Nephron progenitor cell (in vitro differentiated cells): ENCODE measurements at regions not wholly inside any gene's neighbourhood (a gene's known extent, or its start where the extent isn't known, plus 50 kb on each side); places are given as distances from the start of the nearest gene placed in this dataset.

Source experiments
- DNase-seq: peaks from one replicate; pipeline ENCODE4 v3.0.0; 2021
- H3K27ac Mint-ChIP-seq: 2 replicates; pipeline ENCODE4 v1.8.0; 2021; ENCODE audit warnings: mild to moderate bottlenecking, moderate library complexity, mixed read lengths
- H3K27me3 Mint-ChIP-seq: 2 replicates; pipeline ENCODE4 v1.8.0; 2021; ENCODE audit warnings: mild to moderate bottlenecking, low read depth, mixed read lengths; ENCODE audit not compliant: poor library complexity
- H3K36me3 Mint-ChIP-seq: 2 replicates; pipeline ENCODE4 v1.8.0; 2021; ENCODE audit warnings: low read depth, mixed read lengths
- H3K4me1 Mint-ChIP-seq: 2 replicates; pipeline ENCODE4 v1.8.0; 2021; ENCODE audit warnings: mixed read lengths
- H3K4me3 Mint-ChIP-seq: 2 replicates; pipeline ENCODE4 v1.8.0; 2021; ENCODE audit warnings: mild to moderate bottlenecking, moderate library complexity, mixed read lengths
- H3K9me3 Mint-ChIP-seq: 2 replicates; pipeline ENCODE4 v1.8.0; 2021; ENCODE audit warnings: mild to moderate bottlenecking, moderate library complexity, mixed read lengths
- TF ChIP-seq, protein P1 (sequence below): fragments of 200-600 bp; sonication (generic); IDR thresholded peaks from 2 replicates; pipeline ENCODE4 v1.5.0; 2021; ENCODE audit warnings: antibody characterized with exemption

DNA sequence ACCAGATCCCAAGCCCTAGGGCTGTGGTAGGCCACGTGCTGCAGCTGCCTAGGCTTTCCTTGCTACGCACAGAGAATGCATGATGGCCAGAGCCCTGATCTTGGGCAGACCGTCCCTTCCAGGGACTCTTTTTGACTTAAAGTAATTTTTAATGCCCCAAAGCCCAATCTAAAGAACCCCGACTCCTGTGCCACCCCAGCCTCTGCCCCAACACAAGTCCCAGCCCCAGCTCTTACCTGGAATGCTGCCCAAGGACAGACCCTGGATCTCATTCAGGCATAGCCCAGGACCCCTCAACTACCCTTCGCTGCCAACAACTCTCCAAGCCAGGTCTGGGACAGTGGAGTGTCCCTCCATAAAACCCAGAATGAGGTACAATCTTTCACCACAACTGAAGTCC is 211.7 kb upstream of the B3GAT1 start:
- Mint-ChIP-seq H3K36me3 (no peaks in the 10 kb centered on the region), H3K9me3 (no peaks in the 10 kb centered on the region), H3K4me1 (peaks cover 12% of the 10 kb centered on the region), H3K27ac (no peak overlapping the region), H3K4me3 (no peak overlapping the region), H3K27me3 (peaks cover 38% of the 10 kb centered on the region)
- no peak for DNase-seq
- TF ChIP-seq, protein P1, sequence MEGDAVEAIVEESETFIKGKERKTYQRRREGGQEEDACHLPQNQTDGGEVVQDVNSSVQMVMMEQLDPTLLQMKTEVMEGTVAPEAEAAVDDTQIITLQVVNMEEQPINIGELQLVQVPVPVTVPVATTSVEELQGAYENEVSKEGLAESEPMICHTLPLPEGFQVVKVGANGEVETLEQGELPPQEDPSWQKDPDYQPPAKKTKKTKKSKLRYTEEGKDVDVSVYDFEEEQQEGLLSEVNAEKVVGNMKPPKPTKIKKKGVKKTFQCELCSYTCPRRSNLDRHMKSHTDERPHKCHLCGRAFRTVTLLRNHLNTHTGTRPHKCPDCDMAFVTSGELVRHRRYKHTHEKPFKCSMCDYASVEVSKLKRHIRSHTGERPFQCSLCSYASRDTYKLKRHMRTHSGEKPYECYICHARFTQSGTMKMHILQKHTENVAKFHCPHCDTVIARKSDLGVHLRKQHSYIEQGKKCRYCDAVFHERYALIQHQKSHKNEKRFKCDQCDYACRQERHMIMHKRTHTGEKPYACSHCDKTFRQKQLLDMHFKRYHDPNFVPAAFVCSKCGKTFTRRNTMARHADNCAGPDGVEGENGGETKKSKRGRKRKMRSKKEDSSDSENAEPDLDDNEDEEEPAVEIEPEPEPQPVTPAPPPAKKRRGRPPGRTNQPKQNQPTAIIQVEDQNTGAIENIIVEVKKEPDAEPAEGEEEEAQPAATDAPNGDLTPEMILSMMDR, result no peak

DNA sequence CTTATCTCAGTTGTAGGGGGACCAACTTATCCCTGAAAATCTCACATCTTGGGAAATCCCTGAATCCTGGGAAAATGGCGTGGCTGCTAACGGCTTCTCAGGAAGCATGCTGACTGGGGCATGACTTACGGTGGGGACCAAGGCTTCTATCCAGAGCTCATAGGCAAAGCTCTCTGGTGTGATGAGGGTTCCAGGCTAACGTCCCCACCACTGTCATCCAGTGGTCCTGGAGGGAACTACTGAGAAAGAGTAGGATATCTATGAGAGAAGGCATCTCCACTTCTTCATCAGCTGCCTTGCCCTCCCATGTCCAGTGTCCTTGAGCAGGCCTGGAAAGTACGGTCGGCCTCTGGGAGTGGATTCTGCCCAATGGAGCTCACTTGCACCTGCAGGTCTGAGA is 210.4 kb upstream of the B3GAT1 start:
- TF ChIP-seq, protein P1, result no peak
- Mint-ChIP-seq H3K4me3 (no peak overlapping the region), H3K4me1 (peaks cover 15% of the 10 kb centered on the region), H3K36me3 (no peaks in the 10 kb centered on the region), H3K9me3 (no peaks in the 10 kb centered on the region), H3K27ac (no peak overlapping the region), H3K27me3 (peaks cover 34% of the 10 kb centered on the region)
- DNase-seq, result no peak

DNA sequence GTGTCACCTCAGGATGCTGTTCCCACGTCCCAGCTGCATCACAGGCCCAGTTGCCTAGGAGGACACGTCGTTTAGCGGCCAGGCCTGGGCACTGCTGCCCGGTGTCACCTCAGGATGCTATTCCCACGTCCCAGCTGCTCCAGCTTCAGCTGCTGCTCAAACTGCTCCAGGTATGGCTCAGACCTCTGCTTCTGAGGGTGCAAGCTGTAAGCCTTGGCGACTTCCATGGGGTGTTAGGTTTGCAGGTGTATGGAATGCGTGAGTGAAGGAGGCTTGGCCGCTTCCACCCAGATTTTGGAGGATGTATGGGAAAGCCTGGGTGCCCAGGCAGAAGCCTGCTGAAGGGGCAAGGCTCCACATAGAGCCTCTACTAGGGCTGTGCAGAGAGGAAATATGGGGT is 205.3 kb upstream of the B3GAT1 start:
- TF ChIP-seq, protein P1, result no peak
- Mint-ChIP-seq H3K27me3 (peaks cover 47% of the 10 kb centered on the region), H3K27ac (no peak overlapping the region), H3K4me1 (peaks cover 24% of the 10 kb centered on the region), H3K9me3 (no peaks in the 10 kb centered on the region), H3K4me3 (no peak overlapping the region), H3K36me3 (no peaks in the 10 kb centered on the region)
- no peak for DNase-seq

DNA sequence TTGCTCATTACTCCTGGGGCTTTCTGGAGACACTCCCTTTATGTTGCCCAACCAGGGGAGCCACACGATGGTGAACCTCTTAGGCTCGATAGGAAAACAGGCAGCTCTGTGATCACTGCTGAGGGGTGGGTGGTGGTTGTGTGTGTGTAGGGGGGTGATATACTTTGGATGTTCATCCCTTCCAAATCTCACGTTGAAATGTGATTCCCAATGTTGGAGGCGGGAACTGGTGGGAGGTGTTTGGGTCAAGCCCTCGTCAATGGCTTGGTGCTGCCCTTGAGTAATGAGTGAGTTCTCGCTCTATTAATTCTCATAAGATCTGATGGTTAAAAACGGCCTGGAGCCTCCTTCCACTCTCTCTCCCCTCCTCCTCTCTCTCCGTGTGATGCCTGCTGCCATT is 204.0 kb upstream of the B3GAT1 start:
- H3K4me1 Mint-ChIP-seq, result peaks cover 24% of the 10 kb centered on the region
- no peak overlapping the region for H3K4me3 Mint-ChIP-seq
- TF ChIP-seq, protein P1, result no peak
- H3K9me3 Mint-ChIP-seq, result no peaks in the 10 kb centered on the region
- no peak overlapping the region for H3K27ac Mint-ChIP-seq
- H3K27me3 Mint-ChIP-seq, result peaks cover 51% of the 10 kb centered on the region
- no peaks in the 10 kb centered on the region for H3K36me3 Mint-ChIP-seq
- DNase-seq, result no peak

DNA sequence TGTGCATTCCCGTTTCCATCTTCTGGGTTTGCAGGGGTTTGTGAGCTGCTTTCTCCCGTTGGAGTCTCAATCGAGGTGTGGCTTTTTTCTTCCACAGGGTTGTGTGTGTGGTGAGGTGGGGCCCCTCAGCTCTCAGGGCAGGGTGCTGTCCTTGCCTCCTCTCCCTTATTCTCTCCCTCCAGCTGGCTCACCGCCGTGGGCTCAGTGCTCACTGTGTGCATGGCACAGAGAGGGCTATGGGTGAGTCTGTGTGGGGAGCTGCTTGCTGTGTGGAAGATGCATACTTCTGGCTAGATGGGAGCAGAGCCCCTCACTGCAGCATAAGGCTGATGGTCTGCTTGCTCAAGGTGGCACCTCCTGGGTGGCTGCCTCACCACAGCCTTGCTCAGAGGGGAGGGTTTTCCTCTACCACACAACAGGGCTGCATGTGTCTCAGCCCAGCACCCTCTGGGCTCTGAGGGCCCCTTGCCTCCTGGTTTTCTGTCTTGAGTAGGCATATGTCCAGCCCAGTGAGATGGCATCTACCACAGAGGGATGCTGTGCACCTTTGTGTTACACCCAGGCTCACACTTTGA is 203.1 kb upstream of the B3GAT1 start:
- TF ChIP-seq, protein P1, result no peak
- DNase-seq, result no peak
- Mint-ChIP-seq H3K27ac (no peak overlapping the region), H3K27me3 (peaks cover 47% of the 10 kb centered on the region), H3K9me3 (no peaks in the 10 kb centered on the region), H3K4me3 (no peak overlapping the region), H3K4me1 (peaks cover 24% of the 10 kb centered on the region), H3K36me3 (no peaks in the 10 kb centered on the region)

DNA sequence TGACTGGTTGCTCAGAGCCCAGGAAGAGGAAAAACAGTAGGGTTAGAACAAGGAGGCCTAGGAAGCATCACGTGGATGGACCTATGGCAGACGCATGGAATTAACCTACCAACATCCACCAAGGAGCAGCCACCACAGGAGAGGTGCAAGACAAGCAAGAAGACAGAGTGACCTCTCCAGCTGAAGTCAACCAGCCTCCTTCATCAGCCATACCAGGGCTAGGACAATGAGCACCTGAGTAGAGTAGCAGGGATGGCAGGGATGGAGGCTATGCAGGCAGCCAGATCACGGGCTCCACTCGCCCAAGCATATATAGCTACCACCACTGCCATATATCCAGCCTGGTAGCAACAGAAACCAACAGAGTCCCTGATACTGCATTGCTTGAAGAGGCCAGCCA is 202.1 kb upstream of the B3GAT1 start:
- peaks cover 47% of the 10 kb centered on the region for H3K27me3 Mint-ChIP-seq
- no peak overlapping the region for H3K4me3 Mint-ChIP-seq
- H3K9me3 Mint-ChIP-seq, result no peaks in the 10 kb centered on the region
- no peaks in the 10 kb centered on the region for H3K36me3 Mint-ChIP-seq
- no peak overlapping the region for H3K27ac Mint-ChIP-seq
- H3K4me1 Mint-ChIP-seq, result peaks cover 16% of the 10 kb centered on the region
- TF ChIP-seq, protein P1, result no peak
- DNase-seq, result no peak
